Neural crest cell (in vitro differentiated cells): ENCODE measurements at regions not wholly inside any gene's neighbourhood (a gene's known extent, or its start where the extent isn't known, plus 50 kb on each side); places are given as distances from the start of the nearest gene placed in this dataset.

Source experiments
- DNase-seq: peaks from one replicate; pipeline ENCODE4 v3.0.0; 2021; ENCODE audit warnings: low read depth, mixed read lengths, low spot score
- H3K27ac Mint-ChIP-seq: one replicate; pipeline ENCODE4 v1.8.0; 2021; ENCODE audit warnings: mild to moderate bottlenecking, mixed read lengths; ENCODE audit not compliant: unreplicated experiment
- H3K27me3 Mint-ChIP-seq: 2 replicates; pipeline ENCODE4 v1.8.0; 2021; ENCODE audit warnings: low read depth, mild to moderate bottlenecking, mixed read lengths
- H3K36me3 Mint-ChIP-seq: 2 replicates; pipeline ENCODE4 v1.8.0; 2021; ENCODE audit warnings: low read depth, mild to moderate bottlenecking, mixed read lengths
- H3K4me1 Mint-ChIP-seq: 2 replicates; pipeline ENCODE4 v1.8.0; 2021; ENCODE audit warnings: mixed read lengths
- H3K4me3 Mint-ChIP-seq: one replicate; pipeline ENCODE4 v1.8.0; 2021; ENCODE audit warnings: mild to moderate bottlenecking, mixed read lengths
- H3K9me3 Mint-ChIP-seq: 2 replicates; pipeline ENCODE4 v1.8.0; 2021; ENCODE audit warnings: mixed read lengths
- TF ChIP-seq, protein P1 (sequence below): fragments of 200-600 bp; sonication (generic); conservative IDR thresholded peaks from 2 replicates; pipeline ENCODE4 v1.5.0; 2021; ENCODE audit warnings: antibody characterized with exemption, mild to moderate bottlenecking

- TF ChIP-seq, protein P1, sequence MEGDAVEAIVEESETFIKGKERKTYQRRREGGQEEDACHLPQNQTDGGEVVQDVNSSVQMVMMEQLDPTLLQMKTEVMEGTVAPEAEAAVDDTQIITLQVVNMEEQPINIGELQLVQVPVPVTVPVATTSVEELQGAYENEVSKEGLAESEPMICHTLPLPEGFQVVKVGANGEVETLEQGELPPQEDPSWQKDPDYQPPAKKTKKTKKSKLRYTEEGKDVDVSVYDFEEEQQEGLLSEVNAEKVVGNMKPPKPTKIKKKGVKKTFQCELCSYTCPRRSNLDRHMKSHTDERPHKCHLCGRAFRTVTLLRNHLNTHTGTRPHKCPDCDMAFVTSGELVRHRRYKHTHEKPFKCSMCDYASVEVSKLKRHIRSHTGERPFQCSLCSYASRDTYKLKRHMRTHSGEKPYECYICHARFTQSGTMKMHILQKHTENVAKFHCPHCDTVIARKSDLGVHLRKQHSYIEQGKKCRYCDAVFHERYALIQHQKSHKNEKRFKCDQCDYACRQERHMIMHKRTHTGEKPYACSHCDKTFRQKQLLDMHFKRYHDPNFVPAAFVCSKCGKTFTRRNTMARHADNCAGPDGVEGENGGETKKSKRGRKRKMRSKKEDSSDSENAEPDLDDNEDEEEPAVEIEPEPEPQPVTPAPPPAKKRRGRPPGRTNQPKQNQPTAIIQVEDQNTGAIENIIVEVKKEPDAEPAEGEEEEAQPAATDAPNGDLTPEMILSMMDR, result no peak
- H3K4me3 Mint-ChIP-seq, result no peak overlapping the region
- no peak for DNase-seq
- H3K27ac Mint-ChIP-seq, result peak overlapping the region; percentile 59
- H3K36me3 Mint-ChIP-seq, result peaks cover 2% of the 10 kb centered on the region
- no peaks in the 10 kb centered on the region for H3K27me3 Mint-ChIP-seq
- peaks cover 36% of the 10 kb centered on the region for H3K4me1 Mint-ChIP-seq
- H3K9me3 Mint-ChIP-seq, result peaks cover 2% of the 10 kb centered on the region
These were observed 142.8 kb downstream of the NUAK1 start for GRCh38 chr12:105995961-105996431.

GRCh38 chr12:105998561-105998960 lies 140.2 kb downstream of the NUAK1 start:
- peaks cover 21% of the 10 kb centered on the region for H3K4me1 Mint-ChIP-seq
- H3K27ac Mint-ChIP-seq, result no peak overlapping the region
- H3K4me3 Mint-ChIP-seq, result no peak overlapping the region
- no peaks in the 10 kb centered on the region for H3K9me3 Mint-ChIP-seq
- TF ChIP-seq, protein P1, result no peak
- DNase-seq, result no peak
- no peaks in the 10 kb centered on the region for H3K27me3 Mint-ChIP-seq
- no peaks in the 10 kb centered on the region for H3K36me3 Mint-ChIP-seq

GRCh38 chr12:106000382-106001104 lies 138.2 kb downstream of the NUAK1 start:
- TF ChIP-seq, protein P1, result no peak
- H3K9me3 Mint-ChIP-seq, result peaks cover 7% of the 10 kb centered on the region

GRCh38 chr12:106001105-106001836 lies 137.5 kb downstream of the NUAK1 start:
- no peak overlapping the region for H3K27ac Mint-ChIP-seq
- no peak for DNase-seq
- H3K9me3 Mint-ChIP-seq, result peaks cover 7% of the 10 kb centered on the region
- H3K36me3 Mint-ChIP-seq, result peaks cover 9% of the 10 kb centered on the region
- peaks cover 8% of the 10 kb centered on the region for H3K4me1 Mint-ChIP-seq
- TF ChIP-seq, protein P1, result no peak
- H3K4me3 Mint-ChIP-seq, result no peak overlapping the region
- H3K27me3 Mint-ChIP-seq, result no peaks in the 10 kb centered on the region

More at GRCh38 chr12:106000382-106001104, 138.2 kb downstream of the NUAK1 start:
- Mint-ChIP-seq H3K27ac (no peak overlapping the region), H3K36me3 (peaks cover 9% of the 10 kb centered on the region), H3K27me3 (no peaks in the 10 kb centered on the region), H3K4me3 (no peak overlapping the region), H3K4me1 (peaks cover 7% of the 10 kb centered on the region)
- no peak for DNase-seq

DNA sequence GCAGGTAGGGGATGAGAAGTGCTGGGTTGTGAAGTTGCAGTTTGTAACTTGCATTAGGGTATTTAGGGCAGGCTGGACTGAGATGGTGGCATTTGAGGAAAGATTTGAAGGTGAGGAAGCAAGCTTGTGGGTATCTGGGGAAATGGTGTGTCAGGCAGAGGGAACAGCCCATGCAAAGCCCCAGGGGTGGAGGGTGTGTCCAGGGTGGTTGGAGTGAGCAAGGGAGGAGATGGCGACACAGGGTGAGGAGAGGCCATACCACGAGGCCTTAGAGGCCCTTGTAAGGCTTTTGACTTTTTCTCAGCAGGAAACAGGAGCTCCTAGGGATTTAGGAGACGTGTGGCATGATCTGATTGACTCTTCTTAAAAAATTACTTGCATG lies 136.9 kb downstream of the NUAK1 start:
- H3K27ac Mint-ChIP-seq, result no peak overlapping the region
- H3K9me3 Mint-ChIP-seq, result peaks cover 7% of the 10 kb centered on the region
- H3K36me3 Mint-ChIP-seq, result peaks cover 9% of the 10 kb centered on the region
- H3K27me3 Mint-ChIP-seq, result no peaks in the 10 kb centered on the region
- TF ChIP-seq, protein P1, result no peak
- peaks cover 13% of the 10 kb centered on the region for H3K4me1 Mint-ChIP-seq
- H3K4me3 Mint-ChIP-seq, result no peak overlapping the region
- DNase-seq, result no peak
